ENCODE measurements at regions not wholly inside any gene's neighbourhood (a gene's known extent, or its start where the extent isn't known, plus 50 kb on each side); places are given as distances from the start of the nearest gene placed in this dataset.

DNA sequence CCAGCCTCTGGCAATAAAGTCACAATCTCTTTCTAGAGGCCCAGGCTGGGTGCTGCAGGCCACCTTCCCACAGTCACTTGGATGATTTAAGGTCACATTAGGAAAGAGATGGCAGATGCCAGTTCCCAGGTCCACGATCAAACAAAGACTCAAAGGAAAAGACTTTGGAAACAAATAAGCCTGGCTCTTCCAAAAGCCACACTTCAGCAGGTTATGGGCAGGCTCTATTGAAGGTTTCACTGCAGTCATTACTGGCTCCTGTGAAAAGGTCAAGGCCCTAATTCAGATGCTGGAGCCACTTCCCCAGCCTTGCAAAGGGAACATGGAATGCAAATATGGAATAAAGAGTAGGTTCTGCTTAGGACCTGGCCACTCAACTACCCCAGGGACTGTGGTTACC, 104.0 kb upstream of the ZNF32 start:
- Histone ChIP-seq H3K4me3 (ENCODE audit: low read depth, low read length) (no peak overlapping the region), H3K4me1 (ENCODE audit: control insufficient read depth, insufficient read depth, low read length) (peaks cover 18% of the 10 kb centered on the region), H3K36me3 (ENCODE audit: control insufficient read depth, insufficient read depth, low read length) (no peaks in the 10 kb centered on the region), H3K9me3 (ENCODE audit: control insufficient read depth, insufficient read depth, low read length) (no peaks in the 10 kb centered on the region), H3K9ac (ENCODE audit: low read depth, low read length) (no peak overlapping the region), H3K27me3 (ENCODE audit: control insufficient read depth, insufficient read depth, low read length) (peaks cover 9% of the 10 kb centered on the region)

DNA sequence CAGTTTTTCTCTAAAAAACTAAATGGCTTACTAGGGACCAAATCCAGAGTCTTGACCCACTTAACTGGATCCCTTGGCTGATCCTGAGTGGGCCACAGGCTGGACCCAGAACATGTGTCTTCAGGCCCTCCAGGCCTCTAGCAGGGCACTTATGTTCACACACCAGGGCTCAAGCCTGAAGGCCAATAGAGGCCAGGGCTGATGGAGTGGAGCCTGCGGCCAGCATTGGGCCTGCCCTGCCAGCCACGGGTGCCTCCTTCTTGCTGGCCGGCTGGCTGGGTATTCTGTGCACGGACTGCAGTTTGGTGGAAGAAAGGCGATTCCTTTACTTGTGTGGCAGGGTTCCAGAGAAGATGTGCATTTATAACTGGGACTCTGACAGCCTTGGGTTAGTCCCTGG, 103.0 kb upstream of the ZNF32 start:
- no peaks in the 10 kb centered on the region for H3K9me3 ChIP-seq (ENCODE audit: control insufficient read depth, insufficient read depth, low read length)
- H3K4me1 ChIP-seq (ENCODE audit: control insufficient read depth, insufficient read depth, low read length) = peaks cover 18% of the 10 kb centered on the region
- peaks cover 9% of the 10 kb centered on the region for H3K27me3 ChIP-seq (ENCODE audit: control insufficient read depth, insufficient read depth, low read length)
- H3K4me3 ChIP-seq (ENCODE audit: low read depth, low read length) = no peak overlapping the region
- no peaks in the 10 kb centered on the region for H3K36me3 ChIP-seq (ENCODE audit: control insufficient read depth, insufficient read depth, low read length)
- no peak overlapping the region for H3K9ac ChIP-seq (ENCODE audit: low read depth, low read length)

DNA sequence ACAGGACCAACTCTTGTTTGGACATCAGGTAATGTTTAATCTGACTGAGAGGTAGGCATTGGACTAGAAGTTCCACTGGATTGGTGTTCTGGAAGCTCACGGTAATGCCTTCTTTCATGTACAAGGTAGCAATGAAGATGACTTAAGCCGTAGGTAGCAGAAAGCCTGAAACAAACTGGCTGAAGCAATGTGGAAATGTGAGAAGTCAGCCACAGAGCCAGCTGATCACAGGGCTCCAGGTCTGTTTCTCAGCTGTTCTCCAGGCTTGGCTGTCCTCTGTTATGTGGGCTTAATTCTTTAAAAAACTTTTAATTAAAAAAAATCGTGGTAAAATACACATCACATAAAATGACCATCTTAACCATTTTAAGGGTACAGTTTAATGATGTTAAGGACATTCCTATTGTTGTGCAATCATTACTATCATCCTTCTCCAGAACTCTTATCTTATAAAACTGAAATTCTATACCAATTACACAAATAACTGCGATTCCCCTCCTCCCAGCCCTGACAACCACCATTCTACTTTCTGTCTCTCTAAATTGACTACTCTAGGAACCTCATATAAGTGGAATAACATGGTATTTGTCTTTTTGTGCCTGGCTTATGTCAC, 101.4 kb upstream of the ZNF32 start:
- Histone ChIP-seq H3K9ac (ENCODE audit: low read depth, low read length) (no peak overlapping the region), H3K36me3 (ENCODE audit: control insufficient read depth, insufficient read depth, low read length) (no peaks in the 10 kb centered on the region), H3K4me3 (ENCODE audit: low read depth, low read length) (no peak overlapping the region), H3K27me3 (ENCODE audit: control insufficient read depth, insufficient read depth, low read length) (no peaks in the 10 kb centered on the region), H3K9me3 (ENCODE audit: control insufficient read depth, insufficient read depth, low read length) (no peaks in the 10 kb centered on the region), H3K4me1 (ENCODE audit: control insufficient read depth, insufficient read depth, low read length) (peaks cover 10% of the 10 kb centered on the region)

DNA sequence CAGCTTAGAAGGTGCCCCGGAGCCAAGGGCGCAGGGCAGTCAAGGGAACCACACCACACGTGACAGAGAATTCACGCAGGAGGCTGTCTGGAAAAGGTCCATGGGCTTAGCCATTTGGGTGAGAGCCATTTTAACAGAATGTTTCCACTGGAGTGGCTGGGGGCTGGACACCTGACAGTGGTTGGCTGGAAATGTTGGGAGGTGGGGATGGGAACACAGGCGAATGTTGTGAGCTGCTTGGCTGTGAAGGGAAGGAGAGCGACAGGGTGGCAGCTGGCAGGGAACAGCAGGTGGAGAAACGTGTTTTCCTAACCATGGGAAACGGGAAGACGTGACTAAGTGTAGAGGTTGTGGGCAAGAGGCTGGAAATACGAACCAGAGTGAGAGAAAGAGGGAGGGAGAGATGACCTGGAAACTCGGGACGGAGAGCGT, 100.5 kb upstream of the ZNF32 start:
- Histone ChIP-seq H3K9me3 (ENCODE audit: control insufficient read depth, insufficient read depth, low read length) (no peaks in the 10 kb centered on the region), H3K4me3 (ENCODE audit: low read depth, low read length) (no peak overlapping the region), H3K4me1 (ENCODE audit: control insufficient read depth, insufficient read depth, low read length) (peaks cover 4% of the 10 kb centered on the region), H3K9ac (ENCODE audit: low read depth, low read length) (no peak overlapping the region), H3K36me3 (ENCODE audit: control insufficient read depth, insufficient read depth, low read length) (no peaks in the 10 kb centered on the region), H3K27me3 (ENCODE audit: control insufficient read depth, insufficient read depth, low read length) (no peaks in the 10 kb centered on the region)

DNA sequence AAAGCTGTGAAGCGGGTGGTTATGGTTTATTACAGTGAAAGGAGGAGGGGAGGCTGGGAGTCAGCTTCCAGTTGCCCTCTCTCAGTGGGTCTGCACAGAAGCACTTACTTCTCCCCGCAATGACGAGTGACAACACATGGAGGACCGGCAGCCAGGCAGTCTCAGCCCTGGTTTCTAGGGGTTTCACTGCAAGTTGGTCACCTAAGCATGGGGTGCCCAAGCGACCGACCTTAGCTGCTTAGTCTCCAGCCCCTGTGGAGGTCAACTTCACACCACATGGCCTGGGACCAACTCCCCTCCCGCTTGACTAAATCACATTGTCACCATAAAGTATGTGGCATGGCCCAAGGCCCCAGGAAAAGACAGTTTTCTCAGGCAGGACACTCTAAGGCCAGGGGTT, 99.9 kb upstream of the ZNF32 start:
- H3K36me3 ChIP-seq (ENCODE audit: control insufficient read depth, insufficient read depth, low read length) = no peaks in the 10 kb centered on the region
- H3K4me1 ChIP-seq (ENCODE audit: control insufficient read depth, insufficient read depth, low read length) = peaks cover 2% of the 10 kb centered on the region
- H3K9ac ChIP-seq (ENCODE audit: low read depth, low read length) = no peak overlapping the region
- H3K4me3 ChIP-seq (ENCODE audit: low read depth, low read length) = no peak overlapping the region
- H3K9me3 ChIP-seq (ENCODE audit: control insufficient read depth, insufficient read depth, low read length) = no peaks in the 10 kb centered on the region
- H3K27me3 ChIP-seq (ENCODE audit: control insufficient read depth, insufficient read depth, low read length) = no peaks in the 10 kb centered on the region

DNA sequence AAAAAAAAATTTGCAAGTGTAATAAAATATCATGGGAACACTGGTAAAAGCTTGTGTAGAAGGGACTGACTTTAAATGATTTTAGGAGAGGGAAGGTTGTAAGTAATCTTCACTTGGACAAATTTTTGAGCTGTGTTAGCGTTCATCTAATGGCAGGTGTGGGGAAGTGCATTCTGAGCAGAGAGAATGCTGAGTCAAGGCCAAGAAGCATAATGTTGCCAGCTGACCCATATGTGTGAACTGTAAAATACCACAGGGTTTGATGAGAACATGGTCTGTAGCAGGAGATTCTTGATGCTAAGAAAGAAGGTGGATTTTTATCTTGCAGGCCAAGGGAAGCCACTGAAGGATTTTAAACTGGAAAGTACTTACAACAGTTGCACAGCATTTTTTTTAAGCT, 98.2 kb upstream of the ZNF32 start:
- H3K4me1 ChIP-seq (ENCODE audit: control insufficient read depth, insufficient read depth, low read length) = no peaks in the 10 kb centered on the region
- H3K4me3 ChIP-seq (ENCODE audit: low read depth, low read length) = no peak overlapping the region
- H3K27me3 ChIP-seq (ENCODE audit: control insufficient read depth, insufficient read depth, low read length) = no peaks in the 10 kb centered on the region
- no peaks in the 10 kb centered on the region for H3K9me3 ChIP-seq (ENCODE audit: control insufficient read depth, insufficient read depth, low read length)
- H3K9ac ChIP-seq (ENCODE audit: low read depth, low read length) = no peak overlapping the region
- H3K36me3 ChIP-seq (ENCODE audit: control insufficient read depth, insufficient read depth, low read length) = no peaks in the 10 kb centered on the region

DNA sequence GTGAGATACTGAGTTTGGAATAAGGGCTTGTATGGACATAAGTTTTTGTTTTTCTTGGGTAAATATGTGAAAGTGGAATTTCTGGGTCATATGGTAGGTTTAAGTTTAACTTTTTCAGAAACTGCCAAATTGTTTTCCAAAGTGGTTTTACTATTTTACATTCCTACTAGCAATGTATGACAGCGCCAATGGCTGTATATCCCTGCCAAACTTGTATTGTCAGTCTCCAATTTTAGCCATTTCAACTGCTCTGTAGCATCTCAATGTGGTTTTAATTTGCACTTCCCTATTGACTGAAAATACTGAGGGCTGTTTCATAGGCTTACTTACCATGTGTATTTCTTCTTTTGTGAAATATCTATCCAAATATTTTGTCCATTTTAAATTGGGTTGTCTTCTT, 90.5 kb upstream of the ZNF32 start:
- H3K27me3 ChIP-seq (ENCODE audit: control insufficient read depth, insufficient read depth, low read length) = no peaks in the 10 kb centered on the region
- no peaks in the 10 kb centered on the region for H3K4me1 ChIP-seq (ENCODE audit: control insufficient read depth, insufficient read depth, low read length)
- no peak overlapping the region for H3K9ac ChIP-seq (ENCODE audit: low read depth, low read length)
- H3K9me3 ChIP-seq (ENCODE audit: control insufficient read depth, insufficient read depth, low read length) = no peaks in the 10 kb centered on the region
- no peaks in the 10 kb centered on the region for H3K36me3 ChIP-seq (ENCODE audit: control insufficient read depth, insufficient read depth, low read length)
- H3K4me3 ChIP-seq (ENCODE audit: low read depth, low read length) = no peak overlapping the region

DNA sequence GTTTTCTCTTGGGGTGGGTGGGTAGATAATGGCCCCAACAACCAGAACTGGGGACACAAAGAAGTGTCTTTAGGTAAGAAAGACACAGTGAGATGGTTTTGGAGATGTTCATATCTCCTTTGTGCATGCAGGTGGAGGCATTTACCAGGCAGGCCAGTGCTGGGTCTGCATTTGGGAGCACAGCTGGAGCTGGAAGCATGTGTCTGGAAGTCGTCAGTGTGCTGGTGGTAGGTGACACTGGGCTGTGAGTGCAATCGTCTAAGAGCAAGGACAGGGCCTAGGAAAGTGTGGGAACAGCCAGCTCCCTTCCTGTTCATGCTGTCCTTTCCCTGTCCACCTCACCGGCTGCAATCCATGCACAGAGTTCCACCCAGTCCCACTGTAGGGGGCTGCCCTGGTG, 88.3 kb upstream of the ZNF32 start:
- H3K9me3 ChIP-seq (ENCODE audit: control insufficient read depth, insufficient read depth, low read length) = no peaks in the 10 kb centered on the region
- no peaks in the 10 kb centered on the region for H3K27me3 ChIP-seq (ENCODE audit: control insufficient read depth, insufficient read depth, low read length)
- H3K4me1 ChIP-seq (ENCODE audit: control insufficient read depth, insufficient read depth, low read length) = no peaks in the 10 kb centered on the region
- no peaks in the 10 kb centered on the region for H3K36me3 ChIP-seq (ENCODE audit: control insufficient read depth, insufficient read depth, low read length)
- H3K9ac ChIP-seq (ENCODE audit: low read depth, low read length) = no peak overlapping the region
- H3K4me3 ChIP-seq (ENCODE audit: low read depth, low read length) = no peak overlapping the region

DNA sequence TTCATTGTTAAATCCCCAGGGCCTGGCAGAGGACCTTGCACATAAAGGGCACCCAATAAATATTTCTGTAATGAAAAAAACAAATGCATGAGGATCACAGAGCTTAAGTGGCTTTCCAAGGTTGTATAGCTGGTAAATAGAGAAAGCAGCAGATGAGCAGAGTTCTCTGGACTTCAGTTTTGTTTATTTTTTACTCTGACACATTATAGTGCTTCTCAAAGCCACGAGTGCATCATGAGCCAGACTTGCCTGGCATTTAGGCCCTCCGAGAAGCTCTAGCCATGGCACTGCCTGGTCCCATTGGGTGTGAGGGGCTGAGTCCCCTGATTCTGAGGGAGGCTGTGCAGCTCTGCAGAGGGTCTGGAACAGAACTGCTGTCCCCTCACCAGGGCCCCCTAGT, 87.2 kb upstream of the ZNF32 start:
- H3K4me3 ChIP-seq (ENCODE audit: low read depth, low read length) = no peak overlapping the region
- no peaks in the 10 kb centered on the region for H3K4me1 ChIP-seq (ENCODE audit: control insufficient read depth, insufficient read depth, low read length)
- H3K27me3 ChIP-seq (ENCODE audit: control insufficient read depth, insufficient read depth, low read length) = no peaks in the 10 kb centered on the region
- no peaks in the 10 kb centered on the region for H3K9me3 ChIP-seq (ENCODE audit: control insufficient read depth, insufficient read depth, low read length)
- H3K36me3 ChIP-seq (ENCODE audit: control insufficient read depth, insufficient read depth, low read length) = no peaks in the 10 kb centered on the region
- H3K9ac ChIP-seq (ENCODE audit: low read depth, low read length) = no peak overlapping the region

DNA sequence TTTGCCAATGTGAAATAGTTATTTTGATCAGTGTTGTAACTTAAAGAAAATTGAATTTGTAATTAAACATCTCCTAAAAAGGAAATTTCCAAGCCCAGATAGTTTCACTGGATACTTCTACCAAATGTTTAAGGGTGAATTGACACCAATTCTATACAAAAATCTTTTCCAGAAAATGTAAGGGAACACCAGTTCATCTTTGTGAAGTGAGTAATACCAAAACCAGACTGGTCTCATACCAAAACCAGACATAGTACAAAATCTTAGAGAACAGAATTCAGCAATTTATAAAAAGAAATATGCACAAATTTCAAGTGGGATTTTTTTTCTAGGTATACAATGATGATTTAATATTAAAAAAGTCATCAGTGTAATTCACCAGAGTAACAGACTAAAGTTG, 86.0 kb upstream of the ZNF32 start:
- Histone ChIP-seq H3K4me1 (ENCODE audit: control insufficient read depth, insufficient read depth, low read length) (no peaks in the 10 kb centered on the region), H3K9ac (ENCODE audit: low read depth, low read length) (no peak overlapping the region), H3K9me3 (ENCODE audit: control insufficient read depth, insufficient read depth, low read length) (no peaks in the 10 kb centered on the region), H3K27me3 (ENCODE audit: control insufficient read depth, insufficient read depth, low read length) (no peaks in the 10 kb centered on the region), H3K36me3 (ENCODE audit: control insufficient read depth, insufficient read depth, low read length) (no peaks in the 10 kb centered on the region), H3K4me3 (ENCODE audit: low read depth, low read length) (no peak overlapping the region)

DNA sequence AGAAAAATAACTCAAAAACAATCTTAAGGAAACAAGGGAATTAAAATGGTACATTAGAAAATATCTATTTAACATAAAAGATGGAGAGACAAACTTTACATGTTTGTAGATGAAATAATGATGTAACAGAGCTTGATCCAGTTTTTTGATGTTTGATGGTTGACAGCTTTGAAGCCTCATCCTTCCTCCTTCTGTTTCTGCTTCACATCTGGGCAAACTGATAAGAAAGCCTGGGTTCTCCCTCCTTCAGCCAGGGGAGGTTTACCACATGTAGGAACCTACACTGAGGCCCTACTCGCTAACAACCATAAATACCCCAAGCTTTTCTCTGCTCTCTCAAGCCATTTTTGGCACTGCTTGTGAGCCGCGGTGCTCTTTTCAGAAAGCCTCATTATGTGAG, 82.8 kb upstream of the ZNF32 start:
- Histone ChIP-seq H3K9ac (ENCODE audit: low read depth, low read length) (no peak overlapping the region), H3K36me3 (ENCODE audit: control insufficient read depth, insufficient read depth, low read length) (no peaks in the 10 kb centered on the region)

DNA sequence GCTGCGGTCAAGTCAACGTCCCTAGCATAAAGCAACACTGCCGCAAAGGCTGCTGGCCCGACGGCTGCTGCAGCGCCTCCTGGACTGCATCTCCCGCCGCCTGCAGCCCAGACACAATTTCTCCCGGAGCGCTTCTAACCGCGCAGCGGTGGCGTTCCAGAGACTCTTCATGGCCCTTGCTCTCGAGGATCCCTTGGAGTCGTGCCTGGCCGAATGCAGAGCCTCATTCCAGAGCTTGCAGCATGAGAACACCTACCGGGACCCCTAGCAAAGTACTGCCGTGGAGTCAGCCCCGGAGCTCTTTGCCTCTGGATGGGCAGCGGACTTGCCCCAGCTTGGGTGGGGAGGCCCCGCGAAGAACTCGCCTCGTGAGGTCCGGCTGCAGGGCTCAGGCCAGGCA, 79.7 kb upstream of the ZNF32 start:
- H3K27me3 ChIP-seq (ENCODE audit: control insufficient read depth, insufficient read depth, low read length) = no peaks in the 10 kb centered on the region
- H3K36me3 ChIP-seq (ENCODE audit: control insufficient read depth, insufficient read depth, low read length) = no peaks in the 10 kb centered on the region
- no peak overlapping the region for H3K4me3 ChIP-seq (ENCODE audit: low read depth, low read length)
- no peaks in the 10 kb centered on the region for H3K9me3 ChIP-seq (ENCODE audit: control insufficient read depth, insufficient read depth, low read length)
- no peaks in the 10 kb centered on the region for H3K4me1 ChIP-seq (ENCODE audit: control insufficient read depth, insufficient read depth, low read length)
- H3K9ac ChIP-seq (ENCODE audit: low read depth, low read length) = no peak overlapping the region

More for the DNA sequence above, 82.8 kb upstream of the ZNF32 start:
- H3K4me3 ChIP-seq (ENCODE audit: low read depth, low read length) = no peak overlapping the region
- no peaks in the 10 kb centered on the region for H3K9me3 ChIP-seq (ENCODE audit: control insufficient read depth, insufficient read depth, low read length)
- H3K27me3 ChIP-seq (ENCODE audit: control insufficient read depth, insufficient read depth, low read length) = no peaks in the 10 kb centered on the region
- H3K4me1 ChIP-seq (ENCODE audit: control insufficient read depth, insufficient read depth, low read length) = no peaks in the 10 kb centered on the region

All from iPS-15b (cell line).